ENCODE measurements at regions not wholly inside any gene's neighbourhood (a gene's known extent, or its start where the extent isn't known, plus 50 kb on each side); places are given as distances from the start of the nearest gene placed in this dataset.

GRCh38 chr22:49404576-49405241, 423.0 kb downstream of the BRD1 start:
- in situ Hi-C loops (cut with HindIII; ENCODE audit: low pct_unique_long_range_greater_than_20kb, low sequenced_read_pairs) = no loop called here
- ATAC-seq = no peak
- ChIA-PET POLR2A (no interaction called here), CTCF (no interaction called here)
- H3K27ac ChIP-seq (ENCODE audit: low read length) = no peak overlapping the region
- TF ChIP-seq SIN3A (IDR thresholded peaks at IDR 0.05; ENCODE audit: borderline replicate concordance, insufficient read depth, low read depth, low read length) (no peak), POLR2AphosphoS5 (IDR thresholded peaks at IDR 0.05; ENCODE audit: low read depth, low read length) (no peak)
- TF ChIP-seq, protein P1, sequence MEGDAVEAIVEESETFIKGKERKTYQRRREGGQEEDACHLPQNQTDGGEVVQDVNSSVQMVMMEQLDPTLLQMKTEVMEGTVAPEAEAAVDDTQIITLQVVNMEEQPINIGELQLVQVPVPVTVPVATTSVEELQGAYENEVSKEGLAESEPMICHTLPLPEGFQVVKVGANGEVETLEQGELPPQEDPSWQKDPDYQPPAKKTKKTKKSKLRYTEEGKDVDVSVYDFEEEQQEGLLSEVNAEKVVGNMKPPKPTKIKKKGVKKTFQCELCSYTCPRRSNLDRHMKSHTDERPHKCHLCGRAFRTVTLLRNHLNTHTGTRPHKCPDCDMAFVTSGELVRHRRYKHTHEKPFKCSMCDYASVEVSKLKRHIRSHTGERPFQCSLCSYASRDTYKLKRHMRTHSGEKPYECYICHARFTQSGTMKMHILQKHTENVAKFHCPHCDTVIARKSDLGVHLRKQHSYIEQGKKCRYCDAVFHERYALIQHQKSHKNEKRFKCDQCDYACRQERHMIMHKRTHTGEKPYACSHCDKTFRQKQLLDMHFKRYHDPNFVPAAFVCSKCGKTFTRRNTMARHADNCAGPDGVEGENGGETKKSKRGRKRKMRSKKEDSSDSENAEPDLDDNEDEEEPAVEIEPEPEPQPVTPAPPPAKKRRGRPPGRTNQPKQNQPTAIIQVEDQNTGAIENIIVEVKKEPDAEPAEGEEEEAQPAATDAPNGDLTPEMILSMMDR (IDR thresholded peaks at IDR 0.05) = no peak
- no peaks in the 10 kb centered on the region for H3K4me1 ChIP-seq (ENCODE audit: control insufficient read depth, insufficient read depth, low read length)
- no peaks in the 10 kb centered on the region for H3K9me3 ChIP-seq (ENCODE audit: control insufficient read depth, insufficient read depth, low read depth, low read length)
- no peaks in the 10 kb centered on the region; the same call in 1 of the 2 replicates for H3K27me3 ChIP-seq (ENCODE audit: control insufficient read depth, insufficient read depth, low read length)
- DNase-seq (ENCODE audit: low read depth, low spot score) = no peak
- intact Hi-C loops (cut with micrococcal nuclease; ENCODE audit: unreplicated experiment) = no loop called here
- no peak overlapping the region for H3K4me3 ChIP-seq (ENCODE audit: low read depth in 2 of 2, low read length in 2 of 2)
- BruUV-seq (replicated peaks) = no TSS peak
- H3K36me3 ChIP-seq (ENCODE audit: control insufficient read depth, insufficient read depth, low read length) = no peaks in the 10 kb centered on the region

DNA sequence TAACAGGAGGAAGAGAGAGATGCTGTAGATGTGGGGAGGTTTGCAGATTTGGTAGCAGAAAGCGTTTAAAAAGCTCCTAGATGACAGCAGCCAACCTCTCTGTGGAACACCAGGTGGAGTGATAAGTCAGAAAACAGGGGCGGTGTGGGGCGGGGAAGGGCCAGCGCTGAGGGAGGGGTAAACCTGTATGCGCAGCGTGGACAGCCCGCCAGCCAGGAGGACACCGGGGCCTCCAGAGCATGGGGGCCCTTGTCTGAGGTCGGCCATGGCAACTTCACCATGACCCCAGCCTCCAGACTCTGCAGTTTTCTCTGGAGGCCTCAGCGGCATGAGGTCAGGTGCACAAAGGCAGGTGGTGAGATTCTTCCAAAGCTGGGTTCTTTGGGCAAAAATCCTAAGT, 423.7 kb downstream of the BRD1 start:
- no peak for ATAC-seq
- no TSS peak for BruUV-seq (replicated peaks)
- Histone ChIP-seq H3K4me1 (ENCODE audit: control insufficient read depth, insufficient read depth, low read length) (no peaks in the 10 kb centered on the region), H3K36me3 (ENCODE audit: control insufficient read depth, insufficient read depth, low read length) (no peaks in the 10 kb centered on the region), H3K4me3 (ENCODE audit: low read depth in 2 of 2, low read length in 2 of 2) (no peak overlapping the region), H3K9me3 (ENCODE audit: control insufficient read depth, insufficient read depth, low read depth, low read length) (no peaks in the 10 kb centered on the region), H3K27me3 (ENCODE audit: control insufficient read depth, insufficient read depth, low read length) (no peaks in the 10 kb centered on the region; the same call in 1 of the 2 replicates), H3K27ac (ENCODE audit: low read length) (no peak overlapping the region)
- DNase-seq (ENCODE audit: low read depth, low spot score) = no peak
- TF ChIP-seq REST (IDR thresholded peaks at IDR 0.05; ENCODE audit: insufficient read depth in 1 of 2, low read depth in 2 of 2, low read length in 1 of 2) = no peak
- intact Hi-C loops (cut with micrococcal nuclease; ENCODE audit: unreplicated experiment) (no loop called here), in situ Hi-C loops (cut with HindIII; ENCODE audit: low pct_unique_long_range_greater_than_20kb, low sequenced_read_pairs) (no loop called here)
- POLR2A ChIA-PET = no interaction called here
- CTCF ChIA-PET = no interaction called here

- H3K27me3 ChIP-seq (ENCODE audit: control insufficient read depth, insufficient read depth, low read length) = no peaks in the 10 kb centered on the region; the same call in 1 of the 2 replicates
- no peak overlapping the region for H3K27ac ChIP-seq (ENCODE audit: low read length)
- ChIA-PET CTCF (no interaction called here), POLR2A (no interaction called here)
- no TSS peak for BruUV-seq (replicated peaks)
- no peaks in the 10 kb centered on the region for H3K9me3 ChIP-seq (ENCODE audit: control insufficient read depth, insufficient read depth, low read depth, low read length)
- in situ Hi-C loops (cut with HindIII; ENCODE audit: low pct_unique_long_range_greater_than_20kb, low sequenced_read_pairs) = no loop called here
- intact Hi-C loops (cut with micrococcal nuclease; ENCODE audit: unreplicated experiment) = no loop called here
- no peaks in the 10 kb centered on the region for H3K4me1 ChIP-seq (ENCODE audit: control insufficient read depth, insufficient read depth, low read length)
- H3K4me3 ChIP-seq (ENCODE audit: low read depth in 2 of 2, low read length in 2 of 2) = no peak overlapping the region
- TF ChIP-seq REST (IDR thresholded peaks at IDR 0.05; ENCODE audit: insufficient read depth in 1 of 2, low read depth in 2 of 2, low read length in 1 of 2) (no peak), POLR2AphosphoS5 (IDR thresholded peaks at IDR 0.05; ENCODE audit: low read depth, low read length) (no peak), SIN3A (IDR thresholded peaks at IDR 0.05; ENCODE audit: borderline replicate concordance, insufficient read depth, low read depth, low read length) (no peak), TCF7L2 (IDR thresholded peaks at IDR 0.05; ENCODE audit: low read depth, low read length) (no peak)
- TF ChIP-seq, protein P1 (IDR thresholded peaks at IDR 0.05) = no peak
- ATAC-seq = no peak
- DNase-seq (ENCODE audit: low read depth, low spot score) = no peak
- H3K36me3 ChIP-seq (ENCODE audit: control insufficient read depth, insufficient read depth, low read length) = no peaks in the 10 kb centered on the region
Observed at GRCh38 chr22:49403102-49403501, 424.6 kb downstream of the BRD1 start.

All from Panc1 (cell line).